ENCODE measurements at regions not wholly inside any gene's neighbourhood (a gene's known extent, or its start where the extent isn't known, plus 50 kb on each side); places are given as distances from the start of the nearest gene placed in this dataset.
"Not testable (repeated sequence)": the region's sequence is repeated elsewhere in the genome, so short reads cannot be mapped to it uniquely, and the experiment has no call there.

- not testable (repeated sequence) for H3K27ac ChIP-seq (replicated peaks); H3K27me3 ChIP-seq (ENCODE audit: insufficient read depth, poor library complexity, severe bottlenecking); H3K4me3 ChIP-seq (replicated peaks; ENCODE audit: insufficient read depth, low read length)
- TF ChIP-seq SPI1 (IDR thresholded peaks at IDR 0.05; ENCODE audit: borderline replicate concordance, low read depth) = peak; percentile 95
- DNase-seq (ENCODE audit: low read depth in 1 of 2, low spot score in 1 of 2) = peak in 1 of 2 experiments; percentile 33
These were observed 416.9 kb upstream of the ALCAM start for GRCh38 chr3:104949810-104950209.

DNA sequence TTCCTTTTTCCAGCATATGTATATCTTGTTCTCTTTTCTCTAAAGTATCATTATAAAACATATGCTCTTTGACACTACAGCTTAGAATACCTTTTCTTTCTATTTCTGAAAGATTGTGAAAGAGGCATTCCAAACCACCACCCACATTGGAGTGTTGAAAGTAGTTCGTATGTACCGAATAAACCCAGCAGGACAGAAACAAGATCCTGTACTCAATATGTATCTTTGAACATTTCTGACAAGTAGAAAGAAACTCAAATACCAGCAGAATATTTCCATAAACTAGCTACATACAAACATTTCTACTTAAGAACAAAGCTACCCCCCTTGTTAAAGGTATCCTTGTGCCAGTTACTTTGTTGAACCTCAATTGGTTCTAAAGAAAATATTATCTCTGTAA lies 415.3 kb upstream of the ALCAM start:
- TF ChIP-seq SPI1 (IDR thresholded peaks at IDR 0.05; ENCODE audit: borderline replicate concordance, low read depth) (no peak), POLR2AphosphoS5 (IDR thresholded peaks at IDR 0.05; ENCODE audit: low read depth) (no peak), GABPA (IDR thresholded peaks at IDR 0.05; ENCODE audit: low read depth) (no peak)
- TF ChIP-seq, protein P1, sequence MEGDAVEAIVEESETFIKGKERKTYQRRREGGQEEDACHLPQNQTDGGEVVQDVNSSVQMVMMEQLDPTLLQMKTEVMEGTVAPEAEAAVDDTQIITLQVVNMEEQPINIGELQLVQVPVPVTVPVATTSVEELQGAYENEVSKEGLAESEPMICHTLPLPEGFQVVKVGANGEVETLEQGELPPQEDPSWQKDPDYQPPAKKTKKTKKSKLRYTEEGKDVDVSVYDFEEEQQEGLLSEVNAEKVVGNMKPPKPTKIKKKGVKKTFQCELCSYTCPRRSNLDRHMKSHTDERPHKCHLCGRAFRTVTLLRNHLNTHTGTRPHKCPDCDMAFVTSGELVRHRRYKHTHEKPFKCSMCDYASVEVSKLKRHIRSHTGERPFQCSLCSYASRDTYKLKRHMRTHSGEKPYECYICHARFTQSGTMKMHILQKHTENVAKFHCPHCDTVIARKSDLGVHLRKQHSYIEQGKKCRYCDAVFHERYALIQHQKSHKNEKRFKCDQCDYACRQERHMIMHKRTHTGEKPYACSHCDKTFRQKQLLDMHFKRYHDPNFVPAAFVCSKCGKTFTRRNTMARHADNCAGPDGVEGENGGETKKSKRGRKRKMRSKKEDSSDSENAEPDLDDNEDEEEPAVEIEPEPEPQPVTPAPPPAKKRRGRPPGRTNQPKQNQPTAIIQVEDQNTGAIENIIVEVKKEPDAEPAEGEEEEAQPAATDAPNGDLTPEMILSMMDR (IDR thresholded peaks at IDR 0.05; ENCODE audit: insufficient read depth, low read length) = no peak
- TF ChIP-seq, protein P2, sequence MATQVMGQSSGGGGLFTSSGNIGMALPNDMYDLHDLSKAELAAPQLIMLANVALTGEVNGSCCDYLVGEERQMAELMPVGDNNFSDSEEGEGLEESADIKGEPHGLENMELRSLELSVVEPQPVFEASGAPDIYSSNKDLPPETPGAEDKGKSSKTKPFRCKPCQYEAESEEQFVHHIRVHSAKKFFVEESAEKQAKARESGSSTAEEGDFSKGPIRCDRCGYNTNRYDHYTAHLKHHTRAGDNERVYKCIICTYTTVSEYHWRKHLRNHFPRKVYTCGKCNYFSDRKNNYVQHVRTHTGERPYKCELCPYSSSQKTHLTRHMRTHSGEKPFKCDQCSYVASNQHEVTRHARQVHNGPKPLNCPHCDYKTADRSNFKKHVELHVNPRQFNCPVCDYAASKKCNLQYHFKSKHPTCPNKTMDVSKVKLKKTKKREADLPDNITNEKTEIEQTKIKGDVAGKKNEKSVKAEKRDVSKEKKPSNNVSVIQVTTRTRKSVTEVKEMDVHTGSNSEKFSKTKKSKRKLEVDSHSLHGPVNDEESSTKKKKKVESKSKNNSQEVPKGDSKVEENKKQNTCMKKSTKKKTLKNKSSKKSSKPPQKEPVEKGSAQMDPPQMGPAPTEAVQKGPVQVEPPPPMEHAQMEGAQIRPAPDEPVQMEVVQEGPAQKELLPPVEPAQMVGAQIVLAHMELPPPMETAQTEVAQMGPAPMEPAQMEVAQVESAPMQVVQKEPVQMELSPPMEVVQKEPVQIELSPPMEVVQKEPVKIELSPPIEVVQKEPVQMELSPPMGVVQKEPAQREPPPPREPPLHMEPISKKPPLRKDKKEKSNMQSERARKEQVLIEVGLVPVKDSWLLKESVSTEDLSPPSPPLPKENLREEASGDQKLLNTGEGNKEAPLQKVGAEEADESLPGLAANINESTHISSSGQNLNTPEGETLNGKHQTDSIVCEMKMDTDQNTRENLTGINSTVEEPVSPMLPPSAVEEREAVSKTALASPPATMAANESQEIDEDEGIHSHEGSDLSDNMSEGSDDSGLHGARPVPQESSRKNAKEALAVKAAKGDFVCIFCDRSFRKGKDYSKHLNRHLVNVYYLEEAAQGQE (IDR thresholded peaks at IDR 0.05; ENCODE audit: insufficient replicate concordance, low read depth) = no peak
- no peak for DNase-seq (ENCODE audit: low read depth in 1 of 2, low spot score in 1 of 2)
- Histone ChIP-seq H3K4me3 (replicated peaks; ENCODE audit: insufficient read depth, low read length) (no peak overlapping the region), H3K27ac (replicated peaks) (no peak overlapping the region), H3K27me3 (ENCODE audit: insufficient read depth, poor library complexity, severe bottlenecking) (no peaks in the 10 kb centered on the region)

DNA sequence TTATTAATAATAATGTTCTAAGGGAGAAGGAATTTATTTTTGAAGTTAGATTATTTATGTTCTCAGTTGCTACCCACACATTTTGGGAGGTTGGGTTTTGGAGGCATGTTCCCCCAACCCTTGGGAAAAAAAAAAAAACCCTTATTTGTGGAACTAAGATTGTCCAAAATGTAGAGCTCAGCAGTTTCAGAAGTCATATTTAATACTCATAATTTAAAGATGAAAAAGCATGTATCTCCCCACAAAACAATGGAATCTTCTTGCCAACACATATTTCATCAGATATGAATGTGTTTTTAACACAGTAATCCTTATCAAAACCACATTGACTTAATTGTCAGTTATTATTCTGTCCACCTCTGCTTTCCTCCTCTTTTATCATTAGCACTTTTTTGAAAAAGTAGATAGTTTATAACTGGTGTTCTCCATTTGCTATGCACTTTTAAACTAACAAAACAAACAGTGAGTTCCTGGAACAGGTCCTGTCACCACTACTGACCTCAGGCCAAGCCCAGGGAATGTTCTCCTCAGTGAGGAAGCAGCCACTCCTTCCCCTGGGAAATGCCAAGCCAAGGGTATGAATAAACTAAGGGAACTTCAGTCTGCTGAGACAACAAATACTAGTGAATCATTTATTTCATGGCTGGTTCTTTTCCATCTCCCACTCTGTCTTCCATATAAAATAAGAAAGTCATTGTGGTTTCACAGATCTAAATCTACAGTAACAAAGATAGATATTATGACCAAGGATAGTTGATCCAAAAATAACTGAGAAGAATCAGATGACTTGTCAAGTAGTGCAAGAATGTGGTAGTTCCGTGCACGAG lies 414.4 kb upstream of the ALCAM start:
- Histone ChIP-seq H3K4me3 (replicated peaks; ENCODE audit: insufficient read depth, low read length) (no peak overlapping the region), H3K27me3 (ENCODE audit: insufficient read depth, poor library complexity, severe bottlenecking) (no peaks in the 10 kb centered on the region), H3K27ac (replicated peaks) (no peak overlapping the region)
- DNase-seq (ENCODE audit: low read depth in 1 of 2, low spot score in 1 of 2) = no peak
- TF ChIP-seq SPI1 (IDR thresholded peaks at IDR 0.05; ENCODE audit: borderline replicate concordance, low read depth) = no peak
- no peak for TF ChIP-seq GABPA (IDR thresholded peaks at IDR 0.05; ENCODE audit: low read depth)
- TF ChIP-seq, protein P2 (IDR thresholded peaks at IDR 0.05; ENCODE audit: insufficient replicate concordance, low read depth) = no peak
- TF ChIP-seq, protein P1 (IDR thresholded peaks at IDR 0.05; ENCODE audit: insufficient read depth, low read length) = no peak
- TF ChIP-seq POLR2AphosphoS5 (IDR thresholded peaks at IDR 0.05; ENCODE audit: low read depth) = no peak

DNA sequence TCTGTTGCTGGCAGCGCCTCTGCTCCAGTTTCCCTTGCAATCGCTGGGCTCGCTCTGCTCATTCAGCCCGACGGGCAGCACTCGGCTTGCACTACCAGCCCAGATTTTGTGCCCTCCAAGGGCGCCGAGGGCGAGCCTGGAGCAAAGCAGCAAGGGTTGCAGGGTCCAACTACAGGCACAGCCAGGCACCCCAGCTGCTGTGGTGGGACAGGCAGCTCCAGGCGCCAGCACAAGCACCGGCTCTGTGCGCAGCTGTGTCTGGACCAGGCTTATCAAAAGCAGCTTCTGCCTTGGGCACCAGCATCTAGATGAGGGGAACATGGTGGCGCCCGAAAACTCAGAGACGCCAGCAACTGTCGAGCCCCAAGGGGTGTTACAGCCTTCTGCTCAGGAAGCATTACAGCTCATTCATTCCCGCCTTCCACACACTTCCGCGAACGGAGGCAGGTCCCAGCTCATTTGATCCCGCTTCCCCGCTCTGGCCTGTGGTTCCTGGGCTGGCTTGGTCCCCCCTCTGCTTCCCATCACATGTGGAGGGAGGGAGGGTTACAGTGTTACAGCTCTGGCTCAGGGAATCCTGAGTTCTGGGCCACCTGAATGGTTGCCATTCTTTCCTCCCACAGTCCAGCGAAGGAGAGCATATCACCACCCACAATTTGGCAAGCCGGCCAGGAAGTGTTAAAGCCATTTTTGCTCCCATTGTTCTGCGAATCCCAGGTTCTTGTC lies 409.9 kb upstream of the ALCAM start:
- Histone ChIP-seq H3K27ac (replicated peaks) (no peak overlapping the region), H3K4me3 (replicated peaks; ENCODE audit: insufficient read depth, low read length) (no peak overlapping the region), H3K27me3 (ENCODE audit: insufficient read depth, poor library complexity, severe bottlenecking) (no peaks in the 10 kb centered on the region)
- no peak for DNase-seq (ENCODE audit: low read depth in 1 of 2, low spot score in 1 of 2)
- TF ChIP-seq GABPA (IDR thresholded peaks at IDR 0.05; ENCODE audit: low read depth) = no peak
- no peak for TF ChIP-seq SPI1 (IDR thresholded peaks at IDR 0.05; ENCODE audit: borderline replicate concordance, low read depth)
- no peak for TF ChIP-seq POLR2AphosphoS5 (IDR thresholded peaks at IDR 0.05; ENCODE audit: low read depth)
- TF ChIP-seq, protein P2 (IDR thresholded peaks at IDR 0.05; ENCODE audit: insufficient replicate concordance, low read depth) = no peak
- TF ChIP-seq, protein P1 (IDR thresholded peaks at IDR 0.05; ENCODE audit: insufficient read depth, low read length) = no peak

Measured in HL-60 (cell line).